HG02970 (cell line): ENCODE measurements at regions not wholly inside any gene's neighbourhood (a gene's known extent, or its start where the extent isn't known, plus 50 kb on each side); places are given as distances from the start of the nearest gene placed in this dataset.

Experiments
- ATAC-seq: cut with Tn5 transposase; IDR thresholded peaks from one replicate; pipeline ENCODE4 v1.9.1; 2021; ENCODE audit warnings: mild to moderate bottlenecking, moderate library complexity, moderate number of reproducible peaks; ENCODE audit not compliant: unreplicated experiment, low FRiP score

- no peak for ATAC-seq
These were observed 67.7 kb upstream of the ANO3 start for GRCh38 chr11:26264266-26264665.

GRCh38 chr11:26268980-26269660 is 62.8 kb upstream of the ANO3 start:
- ATAC-seq: no peak

- no peak for ATAC-seq
These were observed 60.3 kb upstream of the ANO3 start for GRCh38 chr11:26271666-26272065.

- ATAC-seq: peak; percentile 97
These were observed 55.0 kb upstream of the ANO3 start for GRCh38 chr11:26276798-26277424.

GRCh38 chr11:26278354-26278753 is 53.6 kb upstream of the ANO3 start:
- ATAC-seq: no peak
